ENCODE measurements at regions not wholly inside any gene's neighbourhood (a gene's known extent, or its start where the extent isn't known, plus 50 kb on each side); places are given as distances from the start of the nearest gene placed in this dataset.

DNA sequence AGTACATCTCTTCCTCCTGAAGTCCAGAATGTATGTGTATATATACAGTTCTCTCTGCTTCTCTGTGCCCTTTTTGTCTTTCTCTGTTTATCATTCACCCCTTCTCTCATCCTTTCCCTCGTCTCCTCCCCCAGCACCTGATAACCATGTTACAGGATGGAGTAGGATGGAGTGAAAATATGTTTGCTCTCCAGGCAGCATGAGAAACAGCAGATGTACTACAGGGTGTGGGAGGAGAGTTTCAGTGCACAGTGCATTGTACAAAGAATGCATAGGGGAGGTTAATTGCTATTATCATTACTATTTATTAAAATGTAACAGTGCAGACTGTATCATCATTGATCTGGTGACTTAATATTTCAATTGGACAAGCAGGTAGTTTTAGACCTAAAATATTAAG is 104.5 kb downstream of the MFAP3L start:
- ChIA-PET POLR2A (no interaction called here), RAD21 (ENCODE audit: unreplicated experiment) (no interaction called here), SMC1A (ENCODE audit: uncharacterized antibody, unreplicated experiment) (interaction anchor here (1.4 kb wide), 1 partner anchor 10 kb away, joined by 4 read pairs; no protein-coding TSS in a partner anchor), CTCF (no interaction called here)
- H3K4me2 ChIP-seq (ENCODE audit: control insufficient read depth, insufficient read depth), result no peak overlapping the region
- H2AFZ ChIP-seq (ENCODE audit: control insufficient read depth, low read depth, low read length), result no peak overlapping the region
- H3K27ac ChIP-seq (ENCODE audit: control insufficient read depth, insufficient read depth), result no peak overlapping the region
- ATAC-seq (no peak), FAIRE-seq (no peak), DNase-seq (ENCODE audit: low read depth, low spot score) (no peak)
- H3K36me3 ChIP-seq (ENCODE audit: control insufficient read depth in 2 of 2, insufficient read depth in 2 of 2, low read length in 1 of 2), result no peaks in the 10 kb centered on the region
- intact Hi-C loops (cut with micrococcal nuclease; ENCODE audit: unreplicated experiment), result no loop called here
- H3K9me3 ChIP-seq (replicated peaks; ENCODE audit: control insufficient read depth, insufficient read depth, low read length), result no peaks in the 10 kb centered on the region
- H3K27me3 ChIP-seq (replicated peaks in 1 of 2; ENCODE audit: control insufficient read depth in 2 of 2, insufficient read depth in 2 of 2, low read length in 1 of 2), result peaks cover 1 to 2% of the 10 kb centered on the region in 2 experiments; a peak in 1 of 4 replicates
- H3K79me2 ChIP-seq (ENCODE audit: control insufficient read depth, insufficient read depth, low read length), result no peaks in the 10 kb centered on the region
- no peaks in the 10 kb centered on the region for H3K4me1 ChIP-seq (ENCODE audit: control insufficient read depth, insufficient read depth, low read length)
- TF ChIP-seq SIN3A (IDR thresholded peaks at IDR 0.05; ENCODE audit: low read depth, low read length) (no peak), KAT2A (conservative IDR thresholded peaks at IDR 0.05; ENCODE audit: control insufficient read depth, low read depth, low read length) (no peak), HDAC6 (IDR thresholded peaks at IDR 0.05; ENCODE audit: unreplicated experiment) (no peak), POLR2AphosphoS2 (IDR thresholded peaks at IDR 0.05; ENCODE audit: low read depth, low read length) (no peak), CBFB (IDR thresholded peaks at IDR 0.05; ENCODE audit: low read depth) (no peak), SUPT20H (IDR thresholded peaks at IDR 0.05; ENCODE audit: borderline replicate concordance, control insufficient read depth, low read depth, low read length) (no peak), CREB1 (IDR thresholded peaks at IDR 0.05; ENCODE audit: low read depth) (no peak), MXI1 (IDR thresholded peaks at IDR 0.05; ENCODE audit: low read depth, low read length) (no peak), SP1 (IDR thresholded peaks at IDR 0.05; ENCODE audit: low read depth, low read length) (no peak)
- TF ChIP-seq, protein P1, sequence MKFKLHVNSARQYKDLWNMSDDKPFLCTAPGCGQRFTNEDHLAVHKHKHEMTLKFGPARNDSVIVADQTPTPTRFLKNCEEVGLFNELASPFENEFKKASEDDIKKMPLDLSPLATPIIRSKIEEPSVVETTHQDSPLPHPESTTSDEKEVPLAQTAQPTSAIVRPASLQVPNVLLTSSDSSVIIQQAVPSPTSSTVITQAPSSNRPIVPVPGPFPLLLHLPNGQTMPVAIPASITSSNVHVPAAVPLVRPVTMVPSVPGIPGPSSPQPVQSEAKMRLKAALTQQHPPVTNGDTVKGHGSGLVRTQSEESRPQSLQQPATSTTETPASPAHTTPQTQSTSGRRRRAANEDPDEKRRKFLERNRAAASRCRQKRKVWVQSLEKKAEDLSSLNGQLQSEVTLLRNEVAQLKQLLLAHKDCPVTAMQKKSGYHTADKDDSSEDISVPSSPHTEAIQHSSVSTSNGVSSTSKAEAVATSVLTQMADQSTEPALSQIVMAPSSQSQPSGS (IDR thresholded peaks at IDR 0.05; ENCODE audit: low read length), result no peak
- H3K9ac ChIP-seq (ENCODE audit: control insufficient read depth, insufficient read depth, low read length), result no peak overlapping the region
- H3K4me3 ChIP-seq, result no peak overlapping the region
- H4K20me1 ChIP-seq (ENCODE audit: control insufficient read depth, insufficient read depth), result no peaks in the 10 kb centered on the region
- in situ Hi-C loops (cut with MboI), result no loop called here
- BruUV-seq (replicated peaks), result no TSS peak
- WGBS (ENCODE audit: insufficient coverage, insufficient replicate concordance, low lambda C conversion rate, missing lambda C conversion rate), result 0% methylated on average over 1 of the region's 1 CpG

All from GM12878 (cell line).